GM21526 (cell line): ENCODE measurements at regions not wholly inside any gene's neighbourhood (a gene's known extent, or its start where the extent isn't known, plus 50 kb on each side); places are given as distances from the start of the nearest gene placed in this dataset.
"Not testable (repeated sequence)": the region's sequence is repeated elsewhere in the genome, so short reads cannot be mapped to it uniquely, and the experiment has no call there.

Source experiments
- ATAC-seq: cut with Tn5 transposase; IDR thresholded peaks from one replicate; pipeline ENCODE4 v1.9.1; 2021; ENCODE audit warnings: moderate library complexity; ENCODE audit not compliant: unreplicated experiment, low FRiP score

- ATAC-seq = no peak
Measured at GRCh38 chr5:152185547-152186245, 219.4 kb downstream of the NMUR2 start.

GRCh38 chr5:152184266-152184665, 220.8 kb downstream of the NMUR2 start:
- no peak for ATAC-seq

GRCh38 chr5:152181461-152181860, 223.6 kb downstream of the NMUR2 start:
- ATAC-seq = no peak

- no peak for ATAC-seq
Measured at GRCh38 chr5:152178350-152178699, 226.8 kb downstream of the NMUR2 start.

GRCh38 chr5:152177626-152178349, 227.3 kb downstream of the NMUR2 start:
- ATAC-seq = no peak

GRCh38 chr5:152171888-152172287, 233.2 kb downstream of the NMUR2 start:
- ATAC-seq = no peak

- no peak for ATAC-seq
Measured at GRCh38 chr5:152170350-152170749, 234.7 kb downstream of the NMUR2 start.

- no peak for ATAC-seq
Measured at GRCh38 chr5:152164860-152165259, 240.2 kb upstream of the GLRA1 start.

GRCh38 chr5:152159894-152160293, 235.2 kb upstream of the GLRA1 start:
- ATAC-seq = not testable (repeated sequence)

- not testable (repeated sequence) for ATAC-seq
Measured at GRCh38 chr5:152154452-152154851, 229.8 kb upstream of the GLRA1 start.

- no peak for ATAC-seq
Measured at GRCh38 chr5:152151940-152152339, 227.3 kb upstream of the GLRA1 start.

- ATAC-seq = no peak
Measured at GRCh38 chr5:152151113-152151512, 226.5 kb upstream of the GLRA1 start.

GRCh38 chr5:152147286-152147685, 222.6 kb upstream of the GLRA1 start:
- ATAC-seq = no peak

GRCh38 chr5:152146566-152146965, 221.9 kb upstream of the GLRA1 start:
- no peak for ATAC-seq

GRCh38 chr5:152144556-152144955, 219.9 kb upstream of the GLRA1 start:
- no peak for ATAC-seq

- no peak for ATAC-seq
Measured at GRCh38 chr5:152144030-152144429, 219.4 kb upstream of the GLRA1 start.

- no peak for ATAC-seq
Measured at GRCh38 chr5:152142840-152143469, 218.3 kb upstream of the GLRA1 start.

- ATAC-seq = no peak
Measured at GRCh38 chr5:152140347-152140746, 215.7 kb upstream of the GLRA1 start.

GRCh38 chr5:152137063-152137462, 212.4 kb upstream of the GLRA1 start:
- no peak for ATAC-seq

- ATAC-seq = no peak
Measured at GRCh38 chr5:152136321-152136720, 211.7 kb upstream of the GLRA1 start.

- no peak for ATAC-seq
Measured at GRCh38 chr5:152135827-152136226, 211.2 kb upstream of the GLRA1 start.
